Spleen (tissue), 7 donors: ENCODE measurements at regions not wholly inside any gene's neighbourhood (a gene's known extent, or its start where the extent isn't known, plus 50 kb on each side); places are given as distances from the start of the nearest gene placed in this dataset.

Experiments used
- CTCF ChIP-seq, 11 experiments: fragments of 200-600 bp in 7 of 11; fragments of 450-650 bp in 4 of 11; sonication (generic) in 4 of 11; IDR thresholded peaks in 8 of 11; conservative IDR thresholded peaks in 3 of 11; 1 replicate in 7 of 11; 2 replicates in 4 of 11; pipeline versions ENCODE4 v1.4.0 to v1.8.0; 2016 to 2021; ENCODE audit warnings: antibody characterized with exemption in 11 of 11, inconsistent platforms in 4 of 11, mild to moderate bottlenecking in 1 of 11
- POLR2A ChIP-seq, 3 donors: fragments of 450-650 bp; IDR thresholded peaks; one replicate each; pipeline ENCODE4 v1.5.1; 2017; ENCODE audit warnings: antibody characterized with exemption in 3 of 3, mild to moderate bottlenecking in 1 of 3
- donor health status: DM: no; HTN: no; CAD: no; lungs with moderate emphysema.
- donor health status: DM: no; HTN: no; CAD: no.
- donor health status: DM: no; HTN: no; CAD: no.

- TF ChIP-seq CTCF (IDR thresholded peaks at IDR 0.05 in 8 of 11, conservative IDR thresholded peaks at IDR 0.05 in 3 of 11): no peak
- no peak for TF ChIP-seq POLR2A (IDR thresholded peaks at IDR 0.05)
These were observed 91.6 kb downstream of the THNSL2 start for GRCh38 chr2:88261725-88262124.
